NCI-H226 (cell line): ENCODE measurements at regions not wholly inside any gene's neighbourhood (a gene's known extent, or its start where the extent isn't known, plus 50 kb on each side); places are given as distances from the start of the nearest gene placed in this dataset.

ENCODE experiments used
- DNase-seq: peaks from one replicate; pipeline ENCODE4 v3.0.0-alpha.2; 2015

GRCh38 chr7:33661430-33662160 is 243.7 kb upstream of the BMPER start:
- DNase-seq: no peak

- no peak for DNase-seq
Measured at GRCh38 chr7:33666531-33666930, 238.8 kb upstream of the BMPER start.

GRCh38 chr7:33667196-33667595 is 238.1 kb upstream of the BMPER start:
- peak; percentile 40 for DNase-seq

- no peak for DNase-seq
Measured at GRCh38 chr7:33669251-33669670, 236.1 kb upstream of the BMPER start.

- DNase-seq: no peak
Measured at GRCh38 chr7:33671531-33672262, 233.6 kb upstream of the BMPER start.

- DNase-seq: no peak
Measured at GRCh38 chr7:33673029-33673700, 232.2 kb upstream of the BMPER start.

- DNase-seq: no peak
Measured at GRCh38 chr7:33674804-33675411, 230.4 kb upstream of the BMPER start.

GRCh38 chr7:33677556-33677955 is 227.8 kb upstream of the BMPER start:
- no peak for DNase-seq

- DNase-seq: no peak
Measured at GRCh38 chr7:33678569-33679335, 226.6 kb upstream of the BMPER start.

- no peak for DNase-seq
Measured at GRCh38 chr7:33680682-33681081, 224.7 kb upstream of the BMPER start.

- DNase-seq: no peak
Measured at GRCh38 chr7:33685503-33685902, 219.8 kb upstream of the BMPER start.

- DNase-seq: no peak
Measured at GRCh38 chr7:33685981-33686683, 219.2 kb upstream of the BMPER start.

- no peak for DNase-seq
Measured at GRCh38 chr7:33687625-33688024, 217.7 kb upstream of the BMPER start.

GRCh38 chr7:33691180-33691579 is 214.2 kb upstream of the BMPER start:
- no peak for DNase-seq

- DNase-seq: peak; percentile 94
Measured at GRCh38 chr7:33692956-33693355, 212.4 kb upstream of the BMPER start.

GRCh38 chr7:33694006-33694405 is 211.3 kb upstream of the BMPER start:
- DNase-seq: no peak

- no peak for DNase-seq
Measured at GRCh38 chr7:33697616-33698015, 207.7 kb upstream of the BMPER start.

- no peak for DNase-seq
Measured at GRCh38 chr7:33698041-33698440, 207.3 kb upstream of the BMPER start.

GRCh38 chr7:33698692-33699128 is 206.6 kb upstream of the BMPER start:
- DNase-seq: no peak

- no peak for DNase-seq
Measured at GRCh38 chr7:33700001-33700899, 205.1 kb upstream of the BMPER start.

- DNase-seq: no peak
Measured at GRCh38 chr7:33701189-33701740, 204.1 kb upstream of the BMPER start.
